ENCODE measurements at regions not wholly inside any gene's neighbourhood (a gene's known extent, or its start where the extent isn't known, plus 50 kb on each side); places are given as distances from the start of the nearest gene placed in this dataset.
"Not testable (repeated sequence)": the region's sequence is repeated elsewhere in the genome, so short reads cannot be mapped to it uniquely, and the experiment has no call there.

DNA sequence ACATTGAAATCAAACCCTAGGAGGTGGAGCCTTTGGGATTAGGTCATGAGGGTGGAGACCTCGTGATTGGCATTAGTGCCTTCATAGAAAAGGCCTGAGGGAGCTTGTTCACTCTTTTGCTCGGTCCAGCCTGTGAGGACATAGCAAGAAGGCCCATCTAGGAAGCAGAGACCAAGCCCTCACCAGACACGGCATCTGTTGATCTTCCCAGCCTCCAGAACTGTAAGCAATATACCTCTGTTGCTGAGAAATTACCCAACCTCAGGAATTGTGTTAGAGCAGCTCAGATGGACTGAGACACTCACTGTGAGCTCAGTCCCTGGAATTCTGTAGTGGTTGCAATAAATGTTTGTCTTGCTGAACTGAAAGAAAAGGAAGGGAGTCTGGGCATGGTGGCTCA, 116.2 kb upstream of the MAP1LC3B2 start:
- Histone ChIP-seq H3K9me3 (no peaks in the 10 kb centered on the region), H3K4me3 (no peak overlapping the region), H3K4me1 (no peaks in the 10 kb centered on the region), H3K36me3 (no peaks in the 10 kb centered on the region), H3K27ac (no peak overlapping the region), H3K27me3 (no peaks in the 10 kb centered on the region)
- no peak for TF ChIP-seq CTCF (IDR thresholded peaks at IDR 0.05)
- no peak for DNase-seq (ENCODE audit: low spot score)

DNA sequence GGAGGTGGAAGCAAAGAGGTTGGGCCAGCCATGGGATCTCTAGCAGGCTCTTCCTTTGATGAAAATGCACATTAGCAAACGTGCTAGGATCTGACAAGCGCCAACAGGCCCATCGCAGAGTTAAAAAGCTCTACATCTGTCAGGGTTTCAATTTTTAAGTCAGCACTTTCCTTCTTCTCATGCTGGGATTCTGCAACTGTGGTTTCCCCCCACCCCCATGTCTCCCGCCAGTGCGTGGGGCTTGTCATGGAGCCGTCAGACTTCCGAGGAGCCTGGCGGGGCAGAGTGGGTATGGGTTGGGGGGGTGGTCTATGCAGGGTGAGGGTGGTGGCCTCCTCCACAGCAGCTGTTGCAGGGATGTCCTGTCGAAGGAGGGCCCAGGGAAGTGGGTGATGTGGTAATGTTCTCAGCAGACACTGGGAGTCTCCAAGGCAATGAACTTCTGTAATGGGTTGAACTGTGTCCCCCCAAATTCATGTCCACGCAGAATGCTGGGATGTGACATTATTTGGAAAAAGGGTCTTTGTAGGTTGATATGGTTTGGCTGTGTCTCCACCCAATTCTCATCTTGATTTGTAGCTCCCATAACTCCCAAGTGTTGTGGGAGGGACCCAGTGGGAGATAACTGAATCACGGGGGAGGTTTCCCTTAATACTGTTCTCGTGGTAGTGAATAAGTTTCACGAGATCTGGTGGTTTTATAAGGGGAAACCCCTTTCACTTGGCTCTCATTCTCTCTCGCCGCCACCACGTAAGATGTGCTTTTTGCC, 115.2 kb upstream of the MAP1LC3B2 start:
- Histone ChIP-seq H3K4me1 (no peaks in the 10 kb centered on the region), H3K36me3 (no peaks in the 10 kb centered on the region), H3K9me3 (no peaks in the 10 kb centered on the region), H3K27me3 (no peaks in the 10 kb centered on the region), H3K27ac (no peak overlapping the region), H3K4me3 (no peak overlapping the region)
- DNase-seq (ENCODE audit: low spot score), result no peak
- no peak for TF ChIP-seq CTCF (IDR thresholded peaks at IDR 0.05)

DNA sequence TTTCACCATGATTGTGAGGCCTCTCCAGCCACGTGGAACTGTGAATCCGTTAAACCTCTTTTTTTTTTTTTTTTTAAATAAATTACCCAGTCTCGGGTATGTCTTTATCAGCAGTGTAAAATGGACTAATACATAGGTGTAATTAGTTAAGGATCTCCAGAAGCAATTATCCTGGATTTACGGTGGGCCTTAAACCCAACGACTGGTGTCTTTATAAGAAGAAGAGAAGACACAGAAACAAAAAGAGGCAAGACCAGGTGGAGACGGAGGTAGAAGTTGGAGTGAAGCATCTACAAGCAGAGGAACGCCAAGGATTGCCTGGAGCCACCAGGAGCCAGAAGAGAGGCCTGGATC, 114.6 kb upstream of the MAP1LC3B2 start:
- DNase-seq (ENCODE audit: low spot score), result no peak
- Histone ChIP-seq H3K4me1 (no peaks in the 10 kb centered on the region), H3K4me3 (no peak overlapping the region), H3K36me3 (no peaks in the 10 kb centered on the region), H3K27ac (no peak overlapping the region), H3K9me3 (no peaks in the 10 kb centered on the region), H3K27me3 (no peaks in the 10 kb centered on the region)
- no peak for TF ChIP-seq CTCF (IDR thresholded peaks at IDR 0.05)

DNA sequence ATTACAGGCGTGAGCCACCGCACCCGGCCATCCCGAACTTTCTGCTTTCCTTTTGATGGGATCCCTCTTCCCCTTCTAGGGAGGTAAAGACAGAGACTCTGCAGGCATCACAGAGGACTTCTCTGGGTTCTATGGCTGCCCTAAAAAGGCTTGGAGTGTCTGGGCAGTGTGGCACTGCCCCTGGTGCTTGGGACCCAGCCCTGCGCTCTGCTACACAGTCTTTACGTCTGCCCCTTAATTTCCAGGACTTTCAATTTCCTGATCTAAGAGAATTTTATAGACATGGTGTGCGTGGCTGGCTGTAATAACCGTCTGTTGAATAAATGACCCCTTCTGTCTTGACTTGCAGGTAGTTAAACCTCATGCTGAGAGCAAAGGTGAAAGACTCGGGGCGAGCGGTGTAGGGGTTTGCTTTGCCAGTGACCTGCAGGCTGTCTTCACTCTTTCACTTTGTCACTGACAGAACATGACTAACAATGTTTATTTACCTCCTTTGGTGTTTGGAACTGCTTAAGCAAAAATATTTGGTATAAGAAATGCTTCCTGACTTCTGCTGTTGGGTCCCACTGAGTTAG, 110.9 kb upstream of the MAP1LC3B2 start:
- Histone ChIP-seq H3K4me1 (no peaks in the 10 kb centered on the region), H3K27me3 (no peaks in the 10 kb centered on the region), H3K27ac (no peak overlapping the region), H3K9me3 (no peaks in the 10 kb centered on the region), H3K36me3 (no peaks in the 10 kb centered on the region), H3K4me3 (no peak overlapping the region)
- DNase-seq (ENCODE audit: low spot score), result no peak
- TF ChIP-seq CTCF (IDR thresholded peaks at IDR 0.05), result no peak

DNA sequence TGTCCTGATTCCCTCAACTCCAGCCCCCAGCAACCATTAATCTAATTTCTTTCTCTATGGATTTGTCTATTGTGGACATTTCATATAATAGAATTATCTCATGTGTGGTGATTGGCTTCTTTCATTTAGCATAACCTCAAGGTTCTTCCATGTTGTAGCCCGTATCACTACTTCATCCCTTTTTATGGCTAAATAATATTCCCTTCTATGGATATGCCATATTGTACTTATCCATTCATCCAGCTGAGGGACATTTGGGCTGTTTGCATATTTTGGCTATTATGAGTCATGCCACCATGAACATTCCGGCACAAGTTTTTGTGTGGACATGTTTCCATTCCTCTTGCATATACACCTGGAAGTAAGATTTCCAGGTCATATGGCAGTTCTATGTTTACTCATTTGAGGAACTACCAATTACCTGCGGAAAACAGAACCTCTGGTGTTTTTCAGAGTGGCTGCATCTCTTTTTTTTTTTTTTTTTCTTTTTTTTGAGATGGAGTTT, 108.7 kb upstream of the MAP1LC3B2 start:
- H3K27ac ChIP-seq, result no peak overlapping the region
- H3K27me3 ChIP-seq, result no peaks in the 10 kb centered on the region
- peaks cover 0 to 9% of the 10 kb centered on the region in 2 donors for H3K4me1 ChIP-seq
- H3K9me3 ChIP-seq, result no peaks in the 10 kb centered on the region
- no peaks in the 10 kb centered on the region for H3K36me3 ChIP-seq
- no peak for TF ChIP-seq CTCF (IDR thresholded peaks at IDR 0.05)
- H3K4me3 ChIP-seq, result no peak overlapping the region
- no peak for DNase-seq (ENCODE audit: low spot score)

- not testable (repeated sequence) for H3K9me3 ChIP-seq; H3K27ac ChIP-seq; H3K27me3 ChIP-seq; H3K4me3 ChIP-seq; DNase-seq (ENCODE audit: low spot score); H3K36me3 ChIP-seq
- peaks cover 0 to 27% of the 10 kb centered on the region in 2 donors for H3K4me1 ChIP-seq
Measured at GRCh38 chr12:116452975-116453374, 106.2 kb upstream of the MAP1LC3B2 start.

Measured in right atrium auricular region (tissue), 2 donors.